ENCODE measurements at regions not wholly inside any gene's neighbourhood (a gene's known extent, or its start where the extent isn't known, plus 50 kb on each side); places are given as distances from the start of the nearest gene placed in this dataset.

DNA sequence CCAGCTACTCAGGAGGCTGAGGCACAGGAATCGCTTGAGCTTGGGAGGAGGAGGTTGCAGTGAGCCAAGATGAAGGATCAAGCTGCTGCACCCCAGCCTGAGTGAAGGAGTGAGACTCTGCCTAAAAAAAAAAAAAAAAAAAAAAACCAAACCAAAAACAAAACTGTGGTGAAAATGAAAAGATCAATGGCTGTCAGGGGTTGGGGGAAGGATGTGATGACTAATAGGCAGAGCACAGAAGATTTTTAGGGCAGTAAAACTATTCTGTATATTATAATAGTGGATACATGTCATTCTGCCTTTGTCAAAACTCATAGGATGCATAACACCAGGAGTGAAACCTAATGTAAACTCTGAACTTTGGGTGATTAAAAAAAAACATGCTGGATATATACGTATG is 69.9 kb upstream of the ELOVL6 start:
- no peak overlapping the region for H2BK120ac ChIP-seq (ENCODE audit: insufficient read depth, low read length, poor library complexity)
- no peak overlapping the region for H4K8ac ChIP-seq (ENCODE audit: low read depth, low read length)
- H3K36me3 ChIP-seq (ENCODE audit: control insufficient read depth in 1 of 2, insufficient read depth in 2 of 2, low read length in 2 of 2) = no peaks in the 10 kb centered on the region
- H2AFZ ChIP-seq (ENCODE audit: insufficient read depth, low read length, poor library complexity) = no peak overlapping the region
- no peak overlapping the region for H3K14ac ChIP-seq (ENCODE audit: low read length)
- H3K79me2 ChIP-seq (ENCODE audit: control insufficient read depth, insufficient read depth, low read length, poor library complexity) = no peaks in the 10 kb centered on the region
- no CpG with 5 or more reads among the region's 2 CpGs for WGBS (ENCODE audit: extremely low coverage, insufficient coverage, insufficient read length)
- H3K4ac ChIP-seq (ENCODE audit: low read depth, low read length) = no peak overlapping the region
- H3K9ac ChIP-seq (ENCODE audit: low read length) = no peak overlapping the region
- no peak overlapping the region for H2BK5ac ChIP-seq (ENCODE audit: low read depth, low read length, poor library complexity)
- H3K9me3 ChIP-seq (ENCODE audit: insufficient read depth, low read depth, low read length) = no peaks in the 10 kb centered on the region
- no peak overlapping the region for H3K27ac ChIP-seq (ENCODE audit: low read depth, low read length)
- no peaks in the 10 kb centered on the region for H3K4me1 ChIP-seq (ENCODE audit: control insufficient read depth in 1 of 2, insufficient read depth in 2 of 2, low read length in 2 of 2)
- H3K4me3 ChIP-seq (ENCODE audit: low read depth, low read length) = no peak overlapping the region
- no peak overlapping the region for H4K91ac ChIP-seq (ENCODE audit: low read depth, low read length)
- H4K12ac ChIP-seq (ENCODE audit: low read depth, low read length) = no peak overlapping the region
- H2BK12ac ChIP-seq (ENCODE audit: low read length) = no peak overlapping the region
- no peak for DNase-seq
- no peak overlapping the region for H2AK5ac ChIP-seq (ENCODE audit: low read length)
- H3K18ac ChIP-seq (ENCODE audit: low read length) = no peak overlapping the region
- no peaks in the 10 kb centered on the region for H3K27me3 ChIP-seq (ENCODE audit: insufficient read depth, low read length)
- H3K4me2 ChIP-seq (ENCODE audit: low read length) = no peak overlapping the region
- H3K79me1 ChIP-seq (ENCODE audit: low read length) = no peaks in the 10 kb centered on the region
- H3K23ac ChIP-seq (ENCODE audit: low read length) = no peak overlapping the region

DNA sequence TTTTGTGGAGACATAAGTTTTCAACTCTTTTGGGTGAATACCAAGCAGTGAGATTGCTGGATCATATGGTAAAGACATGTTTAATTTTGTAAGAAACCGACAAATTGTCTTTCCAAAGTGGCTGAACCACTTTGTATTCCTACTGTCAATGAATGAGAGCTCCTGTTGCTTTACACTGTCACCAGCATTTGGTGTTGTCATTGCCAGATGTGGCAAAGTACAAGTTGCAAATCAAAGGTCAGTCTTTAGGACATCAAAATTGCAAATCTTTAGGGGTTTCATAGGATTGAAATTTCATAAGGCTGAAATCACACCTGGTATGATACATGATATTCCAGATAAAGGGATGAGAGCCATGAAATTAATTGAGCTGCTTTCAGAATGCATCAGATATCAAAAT is 67.7 kb upstream of the ELOVL6 start:
- Histone ChIP-seq H3K9ac (ENCODE audit: low read length) (no peak overlapping the region), H2AK5ac (ENCODE audit: low read length) (no peak overlapping the region), H2AFZ (ENCODE audit: insufficient read depth, low read length, poor library complexity) (no peak overlapping the region), H3K79me2 (ENCODE audit: control insufficient read depth, insufficient read depth, low read length, poor library complexity) (no peaks in the 10 kb centered on the region), H3K27ac (ENCODE audit: low read depth, low read length) (no peak overlapping the region), H4K12ac (ENCODE audit: low read depth, low read length) (no peak overlapping the region), H3K4ac (ENCODE audit: low read depth, low read length) (no peak overlapping the region), H2BK12ac (ENCODE audit: low read length) (no peak overlapping the region), H2BK5ac (ENCODE audit: low read depth, low read length, poor library complexity) (no peak overlapping the region), H3K79me1 (ENCODE audit: low read length) (no peaks in the 10 kb centered on the region), H3K4me2 (ENCODE audit: low read length) (no peak overlapping the region), H3K36me3 (ENCODE audit: control insufficient read depth in 1 of 2, insufficient read depth in 2 of 2, low read length in 2 of 2) (no peaks in the 10 kb centered on the region), H3K27me3 (ENCODE audit: insufficient read depth, low read length) (no peaks in the 10 kb centered on the region), H3K18ac (ENCODE audit: low read length) (no peak overlapping the region), H3K9me3 (ENCODE audit: insufficient read depth, low read depth, low read length) (no peaks in the 10 kb centered on the region), H2BK120ac (ENCODE audit: insufficient read depth, low read length, poor library complexity) (no peak overlapping the region), H3K4me1 (ENCODE audit: control insufficient read depth in 1 of 2, insufficient read depth in 2 of 2, low read length in 2 of 2) (no peaks in the 10 kb centered on the region), H3K23ac (ENCODE audit: low read length) (no peak overlapping the region), H3K4me3 (ENCODE audit: low read depth, low read length) (no peak overlapping the region), H4K8ac (ENCODE audit: low read depth, low read length) (no peak overlapping the region), H4K91ac (ENCODE audit: low read depth, low read length) (no peak overlapping the region), H3K14ac (ENCODE audit: low read length) (no peak overlapping the region)
- no peak for DNase-seq
- WGBS (ENCODE audit: extremely low coverage, insufficient coverage, insufficient read length) = no CpG with 5 or more reads among the region's 1 CpG

DNA sequence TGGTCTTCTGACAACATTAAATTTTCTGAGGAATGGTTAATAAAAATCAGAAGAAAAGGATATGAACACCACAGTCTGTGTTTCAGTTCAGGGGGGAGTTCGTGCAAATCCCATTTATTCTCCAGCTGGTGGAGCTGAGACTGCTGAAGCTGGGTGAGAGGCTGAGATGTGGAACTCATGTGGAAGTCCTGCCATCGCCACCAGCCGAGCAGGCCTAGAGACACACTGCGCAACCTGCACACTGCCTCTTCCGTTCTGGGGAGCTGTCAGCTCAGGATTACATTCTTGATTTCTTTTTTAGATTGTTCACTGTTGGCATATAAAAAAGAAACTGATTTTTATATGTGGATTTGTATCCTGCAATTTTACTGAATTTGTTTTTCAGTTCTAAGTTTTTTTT is 66.6 kb upstream of the ELOVL6 start:
- H2BK120ac ChIP-seq (ENCODE audit: insufficient read depth, low read length, poor library complexity) = no peak overlapping the region
- H3K4me2 ChIP-seq (ENCODE audit: low read length) = no peak overlapping the region
- H2AK5ac ChIP-seq (ENCODE audit: low read length) = no peak overlapping the region
- H3K23ac ChIP-seq (ENCODE audit: low read length) = no peak overlapping the region
- H4K8ac ChIP-seq (ENCODE audit: low read depth, low read length) = no peak overlapping the region
- H2BK5ac ChIP-seq (ENCODE audit: low read depth, low read length, poor library complexity) = no peak overlapping the region
- H3K4me1 ChIP-seq (ENCODE audit: control insufficient read depth in 1 of 2, insufficient read depth in 2 of 2, low read length in 2 of 2) = no peaks in the 10 kb centered on the region
- no peaks in the 10 kb centered on the region for H3K79me2 ChIP-seq (ENCODE audit: control insufficient read depth, insufficient read depth, low read length, poor library complexity)
- no CpG with 5 or more reads among the region's 5 CpGs for WGBS (ENCODE audit: extremely low coverage, insufficient coverage, insufficient read length)
- no peak overlapping the region for H3K4me3 ChIP-seq (ENCODE audit: low read depth, low read length)
- no peaks in the 10 kb centered on the region for H3K9me3 ChIP-seq (ENCODE audit: insufficient read depth, low read depth, low read length)
- H2AFZ ChIP-seq (ENCODE audit: insufficient read depth, low read length, poor library complexity) = no peak overlapping the region
- H3K4ac ChIP-seq (ENCODE audit: low read depth, low read length) = no peak overlapping the region
- no peak overlapping the region for H4K12ac ChIP-seq (ENCODE audit: low read depth, low read length)
- no peak overlapping the region for H3K9ac ChIP-seq (ENCODE audit: low read length)
- no peak overlapping the region for H4K91ac ChIP-seq (ENCODE audit: low read depth, low read length)
- no peak overlapping the region for H3K18ac ChIP-seq (ENCODE audit: low read length)
- H2BK12ac ChIP-seq (ENCODE audit: low read length) = no peak overlapping the region
- no peak overlapping the region for H3K27ac ChIP-seq (ENCODE audit: low read depth, low read length)
- H3K36me3 ChIP-seq (ENCODE audit: control insufficient read depth in 1 of 2, insufficient read depth in 2 of 2, low read length in 2 of 2) = no peaks in the 10 kb centered on the region
- DNase-seq = no peak
- H3K79me1 ChIP-seq (ENCODE audit: low read length) = no peaks in the 10 kb centered on the region
- H3K14ac ChIP-seq (ENCODE audit: low read length) = no peak overlapping the region
- H3K27me3 ChIP-seq (ENCODE audit: insufficient read depth, low read length) = no peaks in the 10 kb centered on the region

DNA sequence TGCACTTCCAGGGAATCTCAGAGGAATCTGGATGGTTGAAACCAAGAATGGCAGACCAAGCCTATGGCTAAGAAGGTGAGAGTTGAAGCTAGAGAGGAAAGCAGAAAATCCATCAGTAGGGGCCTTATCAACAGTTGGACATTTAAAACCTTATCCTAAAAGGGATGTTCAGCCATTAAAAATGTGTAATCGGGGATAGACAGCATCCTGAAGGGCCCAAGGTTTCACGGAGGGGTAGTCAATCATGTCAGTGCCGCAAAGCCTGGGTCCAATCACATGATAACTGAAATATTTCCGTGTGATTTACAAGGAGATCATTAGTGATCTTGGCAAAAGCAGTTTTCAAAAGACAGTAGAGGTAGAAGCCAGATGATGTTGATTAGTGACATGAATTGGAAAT is 61.9 kb upstream of the ELOVL6 start:
- WGBS (ENCODE audit: extremely low coverage, insufficient coverage, insufficient read length) = no CpG with 5 or more reads among the region's 4 CpGs
- H3K36me3 ChIP-seq (ENCODE audit: control insufficient read depth in 1 of 2, insufficient read depth in 2 of 2, low read length in 2 of 2) = no peaks in the 10 kb centered on the region
- H3K9me3 ChIP-seq (ENCODE audit: insufficient read depth, low read depth, low read length) = no peaks in the 10 kb centered on the region
- no peak for DNase-seq
- no peak overlapping the region for H3K4me3 ChIP-seq (ENCODE audit: low read depth, low read length)
- H3K27me3 ChIP-seq (ENCODE audit: insufficient read depth, low read length) = no peaks in the 10 kb centered on the region
- H3K79me2 ChIP-seq (ENCODE audit: control insufficient read depth, insufficient read depth, low read length, poor library complexity) = no peaks in the 10 kb centered on the region
- no peak overlapping the region for H3K9ac ChIP-seq (ENCODE audit: low read length)
- H2BK12ac ChIP-seq (ENCODE audit: low read length) = no peak overlapping the region
- H2AK5ac ChIP-seq (ENCODE audit: low read length) = no peak overlapping the region
- no peak overlapping the region for H3K4me2 ChIP-seq (ENCODE audit: low read length)
- no peak overlapping the region for H3K23ac ChIP-seq (ENCODE audit: low read length)
- no peaks in the 10 kb centered on the region for H3K4me1 ChIP-seq (ENCODE audit: control insufficient read depth in 1 of 2, insufficient read depth in 2 of 2, low read length in 2 of 2)
- no peak overlapping the region for H2BK120ac ChIP-seq (ENCODE audit: insufficient read depth, low read length, poor library complexity)
- no peak overlapping the region for H3K14ac ChIP-seq (ENCODE audit: low read length)
- H3K18ac ChIP-seq (ENCODE audit: low read length) = no peak overlapping the region
- no peak overlapping the region for H4K12ac ChIP-seq (ENCODE audit: low read depth, low read length)
- no peak overlapping the region for H4K91ac ChIP-seq (ENCODE audit: low read depth, low read length)
- no peaks in the 10 kb centered on the region for H3K79me1 ChIP-seq (ENCODE audit: low read length)
- H4K8ac ChIP-seq (ENCODE audit: low read depth, low read length) = no peak overlapping the region
- H2AFZ ChIP-seq (ENCODE audit: insufficient read depth, low read length, poor library complexity) = no peak overlapping the region
- H3K4ac ChIP-seq (ENCODE audit: low read depth, low read length) = no peak overlapping the region
- no peak overlapping the region for H3K27ac ChIP-seq (ENCODE audit: low read depth, low read length)
- H2BK5ac ChIP-seq (ENCODE audit: low read depth, low read length, poor library complexity) = no peak overlapping the region

DNA sequence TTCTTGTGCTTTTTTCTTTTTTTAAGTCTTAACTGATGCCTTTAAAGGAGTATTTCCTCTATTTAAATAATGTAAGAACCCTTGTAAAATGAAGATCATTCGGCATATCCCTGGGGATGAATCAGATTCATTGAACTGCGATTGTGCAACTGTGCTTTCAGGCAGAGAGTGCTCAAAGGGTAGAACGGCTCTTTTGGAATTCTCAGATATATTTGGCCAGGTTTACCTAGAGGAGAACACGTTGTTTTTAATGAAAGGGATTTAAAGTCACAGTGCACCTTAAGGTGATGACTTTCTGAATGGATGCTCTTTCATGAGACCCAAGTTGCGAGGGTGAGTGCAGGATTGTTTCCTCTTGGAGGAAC is 51.6 kb upstream of the ELOVL6 start:
- H2AK5ac ChIP-seq (ENCODE audit: low read length) = no peak overlapping the region
- no peaks in the 10 kb centered on the region for H3K9me3 ChIP-seq (ENCODE audit: insufficient read depth, low read depth, low read length)
- DNase-seq = no peak
- no peaks in the 10 kb centered on the region for H3K79me1 ChIP-seq (ENCODE audit: low read length)
- H3K36me3 ChIP-seq (ENCODE audit: control insufficient read depth in 1 of 2, insufficient read depth in 2 of 2, low read length in 2 of 2) = no peaks in the 10 kb centered on the region
- H3K27me3 ChIP-seq (ENCODE audit: insufficient read depth, low read length) = no peaks in the 10 kb centered on the region
- no peak overlapping the region for H2BK5ac ChIP-seq (ENCODE audit: low read depth, low read length, poor library complexity)
- no peak overlapping the region for H4K8ac ChIP-seq (ENCODE audit: low read depth, low read length)
- H3K4me3 ChIP-seq (ENCODE audit: low read depth, low read length) = no peak overlapping the region
- no peak overlapping the region for H3K23ac ChIP-seq (ENCODE audit: low read length)
- no peak overlapping the region for H3K9ac ChIP-seq (ENCODE audit: low read length)
- no peak overlapping the region for H3K4me2 ChIP-seq (ENCODE audit: low read length)
- H3K14ac ChIP-seq (ENCODE audit: low read length) = no peak overlapping the region
- no peak overlapping the region for H2BK120ac ChIP-seq (ENCODE audit: insufficient read depth, low read length, poor library complexity)
- no peak overlapping the region for H3K18ac ChIP-seq (ENCODE audit: low read length)
- H2AFZ ChIP-seq (ENCODE audit: insufficient read depth, low read length, poor library complexity) = no peak overlapping the region
- H3K4me1 ChIP-seq (ENCODE audit: control insufficient read depth in 1 of 2, insufficient read depth in 2 of 2, low read length in 2 of 2) = no peaks in the 10 kb centered on the region
- WGBS (ENCODE audit: extremely low coverage, insufficient coverage, insufficient read length) = no CpG with 5 or more reads among the region's 5 CpGs
- H4K12ac ChIP-seq (ENCODE audit: low read depth, low read length) = no peak overlapping the region
- H3K4ac ChIP-seq (ENCODE audit: low read depth, low read length) = no peak overlapping the region
- no peaks in the 10 kb centered on the region for H3K79me2 ChIP-seq (ENCODE audit: control insufficient read depth, insufficient read depth, low read length, poor library complexity)
- H3K27ac ChIP-seq (ENCODE audit: low read depth, low read length) = no peak overlapping the region
- no peak overlapping the region for H2BK12ac ChIP-seq (ENCODE audit: low read length)
- no peak overlapping the region for H4K91ac ChIP-seq (ENCODE audit: low read depth, low read length)
